IMR-90 (cell line): ENCODE measurements at regions not wholly inside any gene's neighbourhood (a gene's known extent, or its start where the extent isn't known, plus 50 kb on each side); places are given as distances from the start of the nearest gene placed in this dataset.

ENCODE experiments used
- ATAC-seq: fragments of 200-7000 bp; cut with Tn5 transposase; 2 replicates; pipeline ENCODE4 v1.9.1; 2020; ENCODE audit warnings: low read depth, mild to moderate bottlenecking, moderate library complexity
- BruUV-seq: library from RNA; stranded (reverse); fragments of 400-500 nt; replicated peaks from 2 replicates; lab custom pipeline; 2021; lab: Mats Ljungman, UMichigan
- CTCF ChIA-PET: fragments of 300-600 bp; formaldehyde crosslinking; extraction: SDS; loops from one replicate; lab custom pipeline; 2021; ENCODE audit warnings: antibody characterized with exemption; lab: Yijun Ruan, JAX
- POLR2A ChIA-PET: fragments of 300-600 bp; sonication (Branson Sonifier 250); formaldehyde crosslinking; loops from one replicate; lab custom pipeline; 2022; ENCODE audit warnings: antibody characterized with exemption; ENCODE audit not compliant: unreplicated experiment; lab: Charles Lee
- DNase-seq: peaks from one replicate; pipeline ENCODE4 v3.0.0; 2013
- H2AFZ ChIP-seq: replicated peaks from 2 replicates; pipeline ENCODE3; 2013; ENCODE audit warnings: low read length, mild to moderate bottlenecking; ENCODE audit not compliant: poor library complexity
- H2AK5ac ChIP-seq: 2 replicates; pipeline ENCODE4 v1.6.1; 2013; ENCODE audit warnings: low read depth, low read length, inconsistent platforms
- H2AK9ac ChIP-seq: replicated peaks from 2 replicates; pipeline ENCODE3; 2013; ENCODE audit warnings: mild to moderate bottlenecking, low read depth, low read length, moderate library complexity; ENCODE audit not compliant: poor library complexity
- H2BK120ac ChIP-seq: 2 replicates; pipeline ENCODE4 v1.6.1; 2013; ENCODE audit warnings: low read depth, low read length, inconsistent platforms
- H2BK15ac ChIP-seq: 3 replicates; pipeline ENCODE4 v1.6.1; 2013; ENCODE audit warnings: low read depth, low read length, inconsistent platforms
- H2BK20ac ChIP-seq: 2 replicates; pipeline ENCODE4 v1.6.1; 2013; ENCODE audit warnings: low read depth, mild to moderate bottlenecking, inconsistent platforms, low read length, moderate library complexity
- H2BK5ac ChIP-seq: 2 replicates; pipeline ENCODE4 v1.6.1; 2013; ENCODE audit warnings: mild to moderate bottlenecking, low read depth, low read length, inconsistent platforms; ENCODE audit not compliant: poor library complexity, severe bottlenecking
- H3K14ac ChIP-seq: replicated peaks from 2 replicates; pipeline ENCODE4 v1.6.1; 2013; ENCODE audit warnings: low read depth, low read length, inconsistent platforms
- H3K18ac ChIP-seq: 2 replicates; pipeline ENCODE4 v1.6.1; 2013; ENCODE audit warnings: low read depth, low read length, control low read depth
- H3K23ac ChIP-seq: 2 replicates; pipeline ENCODE4 v1.6.1; 2013; ENCODE audit warnings: low read depth, low read length, inconsistent platforms
- H3K27ac ChIP-seq: 2 replicates; pipeline ENCODE4 v1.5.1; 2013; ENCODE audit warnings: mild to moderate bottlenecking, control low read depth, low read length; ENCODE audit not compliant: insufficient read depth
- H3K27me3 ChIP-seq: 2 replicates; pipeline ENCODE4 v1.6.1; 2013; ENCODE audit warnings: low read length; ENCODE audit not compliant: control insufficient read depth, insufficient read depth
- H3K36me3 ChIP-seq: 2 replicates; pipeline ENCODE4 v1.6.1; 2013; ENCODE audit warnings: low read length, mixed read lengths; ENCODE audit not compliant: control insufficient read depth, insufficient read depth
- H3K4ac ChIP-seq: 2 replicates; pipeline ENCODE4 v1.6.1; 2013; ENCODE audit warnings: low read depth, low read length, inconsistent platforms
- H3K4me1 ChIP-seq: 2 replicates; pipeline ENCODE4 v1.6.1; 2013; ENCODE audit warnings: low read length, mixed read lengths; ENCODE audit not compliant: control insufficient read depth, insufficient read depth
- H3K4me2 ChIP-seq: 2 replicates; pipeline ENCODE4 v1.6.1; 2013; ENCODE audit warnings: low read depth, mild to moderate bottlenecking, control low read depth, low read length, moderate library complexity
- H3K4me3 ChIP-seq: 2 replicates; pipeline ENCODE4 v1.5.1; 2013; ENCODE audit warnings: low read depth, mild to moderate bottlenecking, control low read depth, low read length, moderate library complexity; ENCODE audit not compliant: insufficient read depth
- H3K56ac ChIP-seq: 2 replicates; pipeline ENCODE4 v1.6.1; 2013; ENCODE audit warnings: low read length, inconsistent platforms; ENCODE audit not compliant: insufficient read depth; ENCODE audit errors: extremely low read depth
- H3K79me1 ChIP-seq, 2 experiments: 2 replicates each; pipeline ENCODE4 v1.6.1; 2013; ENCODE audit warnings: low read length in 2 of 2, inconsistent platforms in 1 of 2, low read depth in 1 of 2
- H3K9ac ChIP-seq: 2 replicates; pipeline ENCODE4 v1.6.1; 2013; ENCODE audit warnings: low read depth, low read length, control low read depth
- H3K9me1 ChIP-seq: 2 replicates; pipeline ENCODE4 v1.6.1; 2013; ENCODE audit warnings: low read length, inconsistent platforms; ENCODE audit not compliant: insufficient read depth
- H3K9me3 ChIP-seq: 2 replicates; pipeline ENCODE4 v1.6.1; 2013; ENCODE audit warnings: low read length; ENCODE audit not compliant: control insufficient read depth, insufficient read depth
- H4K20me1 ChIP-seq: 2 replicates; pipeline ENCODE4 v1.6.1; 2013; ENCODE audit warnings: low read length, inconsistent platforms; ENCODE audit not compliant: insufficient read depth
- H4K5ac ChIP-seq: 2 replicates; pipeline ENCODE4 v1.6.1; 2013; ENCODE audit warnings: mild to moderate bottlenecking, low read depth, low read length, control low read depth
- H4K8ac ChIP-seq, 2 experiments: 2 replicates each; pipeline ENCODE4 v1.6.1; 2013; ENCODE audit warnings: low read depth in 2 of 2, low read length in 2 of 2, control low read depth in 1 of 2, inconsistent platforms in 1 of 2
- H4K91ac ChIP-seq: 2 replicates; pipeline ENCODE4 v1.6.1; 2013; ENCODE audit warnings: low read depth, low read length, inconsistent platforms; ENCODE audit not compliant: insufficient read depth
- BHLHE40 ChIP-seq: fragments of 150-350 bp; IDR thresholded peaks from 2 replicates; pipeline ENCODE4 v1.6.1; 2016; ENCODE audit warnings: mild to moderate bottlenecking, low read depth, low read length
- CEBPB ChIP-seq: IDR thresholded peaks from 2 replicates; pipeline ENCODE4 v1.6.1; 2012; ENCODE audit warnings: low read depth, low read length, improper control_type of control experiment
- CTCF ChIP-seq: conservative IDR thresholded peaks from 2 replicates; pipeline ENCODE4 v1.5.1; 2012; ENCODE audit warnings: mild to moderate bottlenecking, low read depth, low read length, improper control_type of control experiment
- FOS ChIP-seq: fragments of 150-350 bp; IDR thresholded peaks from 2 replicates; pipeline ENCODE4 v1.6.1; 2016; ENCODE audit warnings: low read depth, low read length
- MAFK ChIP-seq: IDR thresholded peaks from 2 replicates; pipeline ENCODE4 v1.6.1; 2012; ENCODE audit warnings: low read depth, low read length, improper control_type of control experiment
- MAZ ChIP-seq: IDR thresholded peaks from 2 replicates; pipeline ENCODE4 v1.6.1; 2012; ENCODE audit warnings: low read depth, mild to moderate bottlenecking, low read length, improper control_type of control experiment, moderate library complexity, borderline replicate concordance
- MXI1 ChIP-seq: IDR thresholded peaks from 2 replicates; pipeline ENCODE4 v1.6.1; 2012; ENCODE audit warnings: low read depth, mild to moderate bottlenecking, low read length, moderate library complexity, borderline replicate concordance
- NFE2L2 ChIP-seq: fragments of 150-350 bp; IDR thresholded peaks from 2 replicates; pipeline ENCODE4 v1.6.1; 2016; ENCODE audit warnings: low read depth, mild to moderate bottlenecking, low read length
- POLR2A ChIP-seq: IDR thresholded peaks from 2 replicates; pipeline ENCODE4 v1.6.1; 2012; ENCODE audit warnings: mild to moderate bottlenecking, low read depth, low read length
- RCOR1 ChIP-seq: IDR thresholded peaks from 2 replicates; pipeline ENCODE4 v1.6.1; 2012; ENCODE audit warnings: mild to moderate bottlenecking, low read length, improper control_type of control experiment; ENCODE audit not compliant: insufficient replicate concordance
- RFX5 ChIP-seq: IDR thresholded peaks from 2 replicates; pipeline ENCODE4 v1.8.0; 2012; ENCODE audit warnings: low read depth, mild to moderate bottlenecking, low read length, moderate library complexity
- SMC3 ChIP-seq: fragments of 150-350 bp; IDR thresholded peaks from 2 replicates; pipeline ENCODE4 v1.6.1; 2016; ENCODE audit warnings: low read depth, mild to moderate bottlenecking, antibody characterized with exemption, low read length, moderate library complexity
- WGBS, 2 experiments: methylation state at CpG; one replicate each; pipeline versions ENCODE4 v1.1.5 to v1.1.7; 2013; ENCODE audit warnings: missing lambda C conversion rate in 2 of 2; ENCODE audit not compliant: insufficient read length in 1 of 2; ENCODE audit errors: extremely low coverage in 2 of 2; 5-methylcytosine and 5-hydroxymethylcytosine counted together
- dilution Hi-C: fragments of 300-500 bp; cut with HindIII; formaldehyde crosslinking; loops from one replicate; pipeline ENCODE4 v1.14.3; 2018; ENCODE audit warnings: low sequenced_read_pairs; ENCODE audit not compliant: unreplicated experiment
- in situ Hi-C: fragments of 300-500 bp; cut with MboI; formaldehyde crosslinking; loops from 3 replicates; pipeline ENCODE4 v1.14.3; 2019; ENCODE audit warnings: low sequenced_read_pairs, inconsistent platforms, mixed read lengths
- intact Hi-C: fragments of 100-400 bp; cut with micrococcal nuclease; formaldehyde crosslinking; loops from 2 replicates; pipeline ENCODE4 v1.10.0; 2022
- TF ChIP-seq, protein P1 (sequence below): fragments of 150-350 bp; IDR thresholded peaks from 2 replicates; pipeline ENCODE4 v1.6.1; 2017; ENCODE audit warnings: mild to moderate bottlenecking, antibody characterized with exemption, low read length, low read depth

GRCh38 chr16:63947022-63947421 lies 1174.8 kb downstream of the CDH11 start:
- Histone ChIP-seq H4K5ac (no peak overlapping the region), H3K9me3 (no peaks in the 10 kb centered on the region), H3K79me1 (no peaks in the 10 kb centered on the region), H3K36me3 (no peaks in the 10 kb centered on the region), H3K4me3 (no peak overlapping the region), H2BK15ac (no peak overlapping the region), H3K9ac (no peak overlapping the region), H3K4me1 (no peaks in the 10 kb centered on the region), H3K4me2 (no peak overlapping the region), H3K23ac (no peak overlapping the region), H3K27ac (no peak overlapping the region), H4K8ac (no peak overlapping the region), H2BK20ac (no peak overlapping the region), H2AK9ac (no peak overlapping the region), H3K18ac (no peak overlapping the region), H2BK120ac (no peak overlapping the region), H2AK5ac (no peak overlapping the region), H2BK5ac (no peak overlapping the region), H3K4ac (no peak overlapping the region), H3K56ac (no peak overlapping the region), H4K20me1 (no peaks in the 10 kb centered on the region), H3K14ac (no peak overlapping the region), H2AFZ (no peak overlapping the region), H3K27me3 (no peaks in the 10 kb centered on the region), H3K9me1 (no peaks in the 10 kb centered on the region), H4K91ac (no peak overlapping the region)
- WGBS, 2 experiments: no CpG with 5 or more reads among the region's 2 CpGs
- dilution Hi-C loops (no loop called here), intact Hi-C loops (no loop called here), in situ Hi-C loops (no loop called here)
- ATAC-seq: no peak
- no TSS peak for BruUV-seq
- DNase-seq: no peak
- ChIA-PET POLR2A (no interaction called here), CTCF (no interaction called here)
- no peak for TF ChIP-seq SMC3
- TF ChIP-seq CTCF: no peak
- TF ChIP-seq BHLHE40: no peak
- no peak for TF ChIP-seq MAZ
- no peak for TF ChIP-seq CEBPB
- TF ChIP-seq FOS: no peak
- no peak for TF ChIP-seq MXI1
- no peak for TF ChIP-seq MAFK
- TF ChIP-seq, protein P1, sequence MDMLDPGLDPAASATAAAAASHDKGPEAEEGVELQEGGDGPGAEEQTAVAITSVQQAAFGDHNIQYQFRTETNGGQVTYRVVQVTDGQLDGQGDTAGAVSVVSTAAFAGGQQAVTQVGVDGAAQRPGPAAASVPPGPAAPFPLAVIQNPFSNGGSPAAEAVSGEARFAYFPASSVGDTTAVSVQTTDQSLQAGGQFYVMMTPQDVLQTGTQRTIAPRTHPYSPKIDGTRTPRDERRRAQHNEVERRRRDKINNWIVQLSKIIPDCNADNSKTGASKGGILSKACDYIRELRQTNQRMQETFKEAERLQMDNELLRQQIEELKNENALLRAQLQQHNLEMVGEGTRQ: no peak
- no peak for TF ChIP-seq POLR2A
- no peak for TF ChIP-seq RCOR1
- TF ChIP-seq NFE2L2: no peak
- no peak for TF ChIP-seq RFX5
